PC-9 (cell line): ENCODE measurements at regions not wholly inside any gene's neighbourhood (a gene's known extent, or its start where the extent isn't known, plus 50 kb on each side); places are given as distances from the start of the nearest gene placed in this dataset.
"Not testable (repeated sequence)": the region's sequence is repeated elsewhere in the genome, so short reads cannot be mapped to it uniquely, and the experiment has no call there.

Source experiments
- CTCF ChIP-seq: fragments of 200-600 bp; sonication (generic); conservative IDR thresholded peaks from 2 replicates; pipeline ENCODE4 v1.6.1; 2017; ENCODE audit warnings: mixed run types, antibody characterized with exemption, mild to moderate bottlenecking, moderate library complexity
- EZH2 ChIP-seq: fragments of 200-600 bp; sonication (generic); IDR thresholded peaks from 2 replicates; pipeline ENCODE4 v1.8.0; 2017; ENCODE audit warnings: antibody characterized with exemption, low read depth

- not testable (repeated sequence) for TF ChIP-seq EZH2, CTCF
These were observed 102.5 kb upstream of the WIPF3 start for GRCh38 chr7:29703830-29704229.
